B cell (primary cell): ENCODE measurements at regions not wholly inside any gene's neighbourhood (a gene's known extent, or its start where the extent isn't known, plus 50 kb on each side); places are given as distances from the start of the nearest gene placed in this dataset.

Experiments
- ATAC-seq: fragments of 200-7000 bp; cut with Tn5 transposase; one replicate; pipeline ENCODE4 v1.10.0; 2021; ENCODE audit warnings: low read depth, mild to moderate bottlenecking, moderate number of reproducible peaks, moderate library complexity
- CTCF ChIA-PET: fragments of 350-600 bp; sonication (Branson Sonifier 250); formaldehyde crosslinking; loops from one replicate; lab custom pipeline; 2021; ENCODE audit warnings: antibody characterized with exemption, inconsistent platforms; lab: Charles Lee
- POLR2A ChIA-PET: fragments of 350-600 bp; sonication (Branson Sonifier 250); formaldehyde crosslinking; loops from one replicate; lab custom pipeline; 2021; ENCODE audit warnings: antibody characterized with exemption; lab: Charles Lee
- DNase-seq: peaks from one replicate; pipeline ENCODE4 v3.0.0; 2013
- H2AFZ ChIP-seq: 2 replicates; pipeline ENCODE4 v1.6.1; 2012; ENCODE audit warnings: mild to moderate bottlenecking, low read depth, low read length; ENCODE audit not compliant: insufficient read depth, poor library complexity, severe bottlenecking
- H3K27ac ChIP-seq, 2 donors: 1 replicate in 1 of 2; 2 replicates in 1 of 2; pipeline ENCODE4 v1.5.1; 2012 to 2013; ENCODE audit warnings: low read length in 2 of 2, mild to moderate bottlenecking in 2 of 2, moderate library complexity in 1 of 2
- H3K27me3 ChIP-seq, 4 experiments: fragments of 200-600 bp in 1 of 4; sonication (generic) in 1 of 4; replicated peaks in 1 of 4; 1 replicate in 2 of 4; 2 replicates in 2 of 4; pipeline versions ENCODE4 v1.6.1 to v1.7.0; 2013 to 2016; ENCODE audit warnings: low read length in 3 of 4, mild to moderate bottlenecking in 2 of 4, mixed read lengths in 1 of 4, moderate library complexity in 1 of 4; ENCODE audit not compliant: insufficient read depth in 4 of 4, control insufficient read depth in 3 of 4; ENCODE audit errors: control extremely low read depth in 1 of 4
- H3K36me3 ChIP-seq, 2 experiments: replicated peaks in 1 of 2; 1 replicate in 1 of 2; 2 replicates in 1 of 2; pipeline versions ENCODE4 v1.6.1 to v1.7.1; 2013; ENCODE audit warnings: low read length in 1 of 2; ENCODE audit not compliant: insufficient read depth in 2 of 2, control insufficient read depth in 1 of 2; ENCODE audit errors: control extremely low read depth in 1 of 2, extremely low read depth in 1 of 2
- H3K4me1 ChIP-seq, 2 donors: fragments of 200-600 bp in 1 of 2; sonication (generic) in 1 of 2; 1 replicate in 1 of 2; 2 replicates in 1 of 2; pipeline versions ENCODE4 v1.5.1 to v1.6.1; 2013 to 2017; ENCODE audit warnings: low read length in 2 of 2; ENCODE audit not compliant: control insufficient read depth in 2 of 2, insufficient read depth in 2 of 2
- H3K4me2 ChIP-seq: replicated peaks from 2 replicates; pipeline ENCODE3; 2012; ENCODE audit warnings: mild to moderate bottlenecking, low read depth, low read length; ENCODE audit not compliant: poor library complexity, severe bottlenecking
- H3K4me3 ChIP-seq, 5 experiments: fragments of 200-600 bp in 1 of 5; sonication (generic) in 1 of 5; 1 replicate in 3 of 5; 2 replicates in 2 of 5; pipeline versions ENCODE4 v1.5.1 to v1.7.0; 2011 to 2016; ENCODE audit warnings: low read length in 4 of 5, mild to moderate bottlenecking in 4 of 5, low read depth in 2 of 5, control low read depth in 1 of 5, moderate library complexity in 1 of 5; ENCODE audit not compliant: insufficient read depth in 1 of 5; ENCODE audit errors: control extremely low read depth in 1 of 5, extremely low read depth in 1 of 5
- H3K79me2 ChIP-seq: fragments of 200-600 bp; sonication (generic); one replicate; pipeline ENCODE4 v1.6.0; 2016; ENCODE audit warnings: low read length; ENCODE audit not compliant: control insufficient read depth, insufficient read depth
- H3K9ac ChIP-seq: fragments of 200-600 bp; sonication (generic); 2 replicates; pipeline ENCODE4 v1.6.1; 2017; ENCODE audit warnings: mild to moderate bottlenecking, low read length, moderate library complexity
- H3K9me3 ChIP-seq, 3 donors: one replicate each; pipeline versions ENCODE4 v1.6.1 to v1.7.1; 2013; ENCODE audit warnings: low read length in 2 of 3; ENCODE audit not compliant: control insufficient read depth in 2 of 3, insufficient read depth in 1 of 3; ENCODE audit errors: control extremely low read depth in 1 of 3
- H4K20me1 ChIP-seq: 2 replicates; pipeline ENCODE4 v1.6.0; 2012; ENCODE audit warnings: mild to moderate bottlenecking, low read length; ENCODE audit not compliant: insufficient read depth, control insufficient read depth, poor library complexity, severe bottlenecking
- H3K27ac Mint-ChIP-seq: one replicate; pipeline ENCODE4 v1.8.0; 2021; ENCODE audit warnings: mixed read lengths
- H3K27me3 Mint-ChIP-seq: one replicate; pipeline ENCODE4 v1.8.0; 2021; ENCODE audit warnings: mixed read lengths
- H3K4me1 Mint-ChIP-seq: one replicate; pipeline ENCODE4 v1.8.0; 2021; ENCODE audit warnings: mixed read lengths
- H3K4me3 Mint-ChIP-seq: one replicate; pipeline ENCODE4 v1.8.0; 2021; ENCODE audit warnings: mixed read lengths
- H3K9me3 Mint-ChIP-seq: one replicate; pipeline ENCODE4 v1.8.0; 2022; ENCODE audit warnings: mixed read lengths; ENCODE audit not compliant: insufficient read depth
- CTCF ChIP-seq: fragments of 200-600 bp; IDR thresholded peaks from one replicate; pipeline ENCODE4 v1.8.0; 2022; ENCODE audit warnings: antibody characterized with exemption, mild to moderate bottlenecking
- EZH2 ChIP-seq: IDR thresholded peaks from 2 replicates; pipeline ENCODE4 v1.6.1; 2012; ENCODE audit warnings: borderline replicate concordance, low read depth, mild to moderate bottlenecking, moderate library complexity, low read length; ENCODE audit not compliant: insufficient read depth, poor library complexity, severe bottlenecking
- WGBS: methylation state at CpG from one replicate; pipeline ENCODE4 v1.1.5; 2013; ENCODE audit warnings: missing lambda C conversion rate; ENCODE audit not compliant: insufficient coverage; 5-methylcytosine and 5-hydroxymethylcytosine counted together
- intact Hi-C: fragments of 100-400 bp; cut with micrococcal nuclease; formaldehyde crosslinking; loops from one replicate; pipeline ENCODE4 v1.10.0; 2022

- no peaks in the 10 kb centered on the region for H3K9me3 Mint-ChIP-seq
- no peaks in the 10 kb centered on the region for H3K4me1 Mint-ChIP-seq
- Histone ChIP-seq H3K27me3 (peaks cover 0 to 3% (median 0%) of the 10 kb centered on the region in 4 experiments), H3K79me2 (no peaks in the 10 kb centered on the region), H3K4me3 (no peak overlapping the region), H4K20me1 (no peaks in the 10 kb centered on the region), H3K4me2 (no peak overlapping the region), H3K9me3 (peaks cover 2 to 11% (median 3%) of the 10 kb centered on the region in 3 donors), H2AFZ (no peak overlapping the region), H3K9ac (no peak overlapping the region), H3K27ac (no peak overlapping the region), H3K4me1 (no peaks in the 10 kb centered on the region), H3K36me3 (no peaks in the 10 kb centered on the region)
- DNase-seq, result no peak
- no peak overlapping the region for H3K4me3 Mint-ChIP-seq
- WGBS, result 30% methylated on average over 1 of the region's 4 CpGs
- H3K27ac Mint-ChIP-seq, result no peak overlapping the region
- ChIA-PET POLR2A (no interaction called here), CTCF (no interaction called here)
- TF ChIP-seq CTCF (no peak), EZH2 (no peak)
- intact Hi-C loops, result no loop called here
- peaks cover 4% of the 10 kb centered on the region for H3K27me3 Mint-ChIP-seq
- no peak for ATAC-seq
These were observed 186.6 kb upstream of the LYZL1 start for GRCh38 chr10:29102233-29102632.

- ChIA-PET CTCF (no interaction called here), POLR2A (no interaction called here)
- no peak overlapping the region for H3K4me2 ChIP-seq
- H2AFZ ChIP-seq, result no peak overlapping the region
- Mint-ChIP-seq H3K27me3 (peaks cover 4% of the 10 kb centered on the region), H3K27ac (no peak overlapping the region), H3K4me3 (no peak overlapping the region), H3K4me1 (no peaks in the 10 kb centered on the region), H3K9me3 (no peaks in the 10 kb centered on the region)
- no peaks in the 10 kb centered on the region for H3K4me1 ChIP-seq
- H3K9ac ChIP-seq, result no peak overlapping the region
- no peaks in the 10 kb centered on the region for H3K79me2 ChIP-seq
- H3K4me3 ChIP-seq, result no peak overlapping the region
- H3K36me3 ChIP-seq, result no peaks in the 10 kb centered on the region
- no peaks in the 10 kb centered on the region for H4K20me1 ChIP-seq
- H3K9me3 ChIP-seq, result peaks cover 2 to 11% (median 3%) of the 10 kb centered on the region in 3 donors
- TF ChIP-seq CTCF (no peak), EZH2 (no peak)
- no peak for ATAC-seq
- peaks cover 0 to 3% (median 0%) of the 10 kb centered on the region in 4 experiments for H3K27me3 ChIP-seq
- H3K27ac ChIP-seq, result no peak overlapping the region
- WGBS, result no CpG with 5 or more reads among the region's 3 CpGs
- intact Hi-C loops, result no loop called here
- no peak for DNase-seq
These were observed 186.2 kb upstream of the LYZL1 start for GRCh38 chr10:29102636-29103035.
